GM21447 (cell line): ENCODE measurements at regions not wholly inside any gene's neighbourhood (a gene's known extent, or its start where the extent isn't known, plus 50 kb on each side); places are given as distances from the start of the nearest gene placed in this dataset.

Experiments used
- ATAC-seq: cut with Tn5 transposase; IDR thresholded peaks from one replicate; pipeline ENCODE4 v1.9.1; 2021; ENCODE audit not compliant: unreplicated experiment

DNA sequence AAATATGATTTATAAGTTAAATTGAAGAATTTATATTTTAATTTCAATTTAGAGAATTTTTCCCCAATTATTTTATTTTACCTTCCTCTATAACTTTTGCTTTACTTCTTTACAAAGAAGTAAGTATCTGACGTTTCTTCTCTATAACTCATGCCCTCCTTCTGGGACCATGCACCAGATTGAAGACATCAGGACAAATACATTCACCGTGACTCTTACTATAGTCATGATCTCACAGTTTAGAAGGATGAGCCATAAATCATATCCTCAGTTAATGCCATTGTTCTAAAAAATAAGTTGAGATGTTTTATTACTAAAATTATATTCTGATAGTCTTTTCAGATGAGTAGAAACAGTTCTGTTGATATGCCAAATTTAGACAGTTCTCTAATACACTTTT lies 279.3 kb downstream of the TMX3 start:
- no peak for ATAC-seq

DNA sequence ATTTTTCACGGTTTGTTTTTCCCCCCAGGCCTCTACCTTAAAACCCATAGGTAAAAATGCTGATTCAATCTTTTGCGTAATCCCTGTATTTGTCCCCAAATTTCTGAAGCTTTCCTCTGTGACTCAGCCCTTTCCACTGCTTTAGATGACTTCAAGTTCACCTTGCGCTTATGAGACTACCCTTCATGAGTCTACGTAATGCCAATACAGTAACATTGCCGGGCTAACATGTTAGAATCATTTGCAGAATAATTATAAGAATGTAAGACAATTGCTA lies 283.0 kb downstream of the TMX3 start:
- ATAC-seq: no peak

DNA sequence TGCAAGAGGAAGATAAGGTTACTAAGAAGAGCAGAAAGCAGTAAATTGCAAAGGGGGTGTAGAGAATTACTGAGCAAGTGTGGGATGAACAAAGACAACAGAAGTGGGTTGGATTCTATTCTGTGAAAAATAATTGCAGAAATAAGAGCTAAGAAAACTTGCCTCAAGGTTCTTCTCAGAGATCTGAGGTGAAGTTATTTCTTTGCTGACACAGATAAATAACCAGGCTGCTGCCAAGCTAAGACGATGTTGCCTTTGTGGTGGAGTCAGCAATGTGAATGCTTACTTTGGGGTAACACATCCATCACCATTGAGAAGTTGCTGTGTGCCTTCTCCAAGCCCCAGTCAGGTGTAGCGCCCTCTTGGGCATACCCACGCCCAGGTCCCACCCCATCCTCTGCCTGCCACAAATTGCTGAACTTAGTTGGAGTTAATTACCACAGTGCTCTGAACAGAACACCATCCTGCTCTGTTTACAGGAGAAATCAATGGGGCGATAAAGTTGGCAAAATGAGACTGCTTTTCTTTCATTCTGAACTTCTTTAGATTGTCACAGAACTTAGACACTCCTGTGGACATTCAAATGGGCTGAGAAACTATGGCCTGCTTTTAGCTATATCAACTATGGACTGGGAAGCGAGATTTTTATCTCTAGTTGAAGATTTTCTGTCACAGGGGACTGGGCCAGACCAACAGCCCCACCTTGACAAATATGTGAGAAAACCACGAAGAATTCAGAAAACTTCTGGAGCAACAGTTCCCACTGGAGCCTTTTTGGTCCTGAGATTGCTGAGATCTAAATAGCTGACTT lies 283.6 kb downstream of the TMX3 start:
- no peak for ATAC-seq

DNA sequence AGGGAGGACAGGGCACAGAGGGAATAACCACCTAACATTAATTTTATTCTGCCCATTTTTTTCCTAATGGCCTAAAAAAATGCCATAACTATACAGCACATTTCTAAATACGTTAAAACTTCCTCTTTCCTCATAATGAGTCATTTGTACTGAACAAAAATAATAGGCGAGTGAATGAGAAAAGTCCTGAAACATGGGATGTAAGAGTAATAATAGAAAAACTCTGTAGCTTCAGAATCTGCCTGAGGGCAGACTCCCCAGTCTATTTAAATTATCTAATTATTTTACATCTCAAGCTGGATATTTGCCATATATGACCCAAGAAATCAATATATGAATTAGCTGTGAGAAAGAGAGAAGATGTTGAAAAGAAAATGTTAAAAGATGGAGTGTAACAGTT lies 285.1 kb downstream of the TMX3 start:
- ATAC-seq: no peak

DNA sequence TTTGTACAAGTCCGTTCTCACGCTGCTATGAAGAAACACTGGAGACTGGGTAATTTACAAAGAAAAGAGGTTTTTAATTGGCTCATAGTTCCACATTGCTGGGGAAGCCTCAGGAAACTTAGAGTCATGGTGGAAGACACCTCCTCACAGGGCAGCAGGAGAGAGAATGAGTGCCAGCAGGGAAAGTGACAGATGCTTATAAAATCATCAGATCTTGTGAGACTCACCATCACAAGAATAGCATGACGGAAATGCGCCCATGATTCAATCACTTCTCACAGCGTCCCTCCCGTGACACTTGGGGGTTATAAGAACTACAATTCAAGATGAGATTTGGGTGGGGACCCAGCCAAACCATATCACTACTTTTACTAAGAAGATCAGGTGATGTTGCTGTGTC lies 285.8 kb downstream of the TMX3 start:
- no peak for ATAC-seq

DNA sequence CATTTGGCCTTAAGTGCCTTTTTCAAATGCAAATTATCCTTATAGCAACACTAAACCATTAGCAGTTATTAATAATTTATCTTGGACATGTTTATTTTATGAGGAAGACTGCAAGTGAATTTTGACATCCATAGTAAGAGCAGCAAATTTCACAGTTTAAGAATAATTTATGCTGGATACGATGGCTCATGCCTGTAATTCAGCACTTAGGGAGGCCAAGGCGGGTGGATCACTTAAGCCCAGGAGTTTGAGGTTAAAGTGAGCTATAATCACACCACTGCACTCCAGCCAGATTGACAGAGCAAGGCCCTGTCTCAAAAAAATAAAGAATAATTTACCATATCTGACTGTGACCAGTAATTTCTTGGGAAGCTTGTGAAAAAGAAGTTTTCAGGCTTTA lies 286.2 kb downstream of the TMX3 start:
- no peak for ATAC-seq

DNA sequence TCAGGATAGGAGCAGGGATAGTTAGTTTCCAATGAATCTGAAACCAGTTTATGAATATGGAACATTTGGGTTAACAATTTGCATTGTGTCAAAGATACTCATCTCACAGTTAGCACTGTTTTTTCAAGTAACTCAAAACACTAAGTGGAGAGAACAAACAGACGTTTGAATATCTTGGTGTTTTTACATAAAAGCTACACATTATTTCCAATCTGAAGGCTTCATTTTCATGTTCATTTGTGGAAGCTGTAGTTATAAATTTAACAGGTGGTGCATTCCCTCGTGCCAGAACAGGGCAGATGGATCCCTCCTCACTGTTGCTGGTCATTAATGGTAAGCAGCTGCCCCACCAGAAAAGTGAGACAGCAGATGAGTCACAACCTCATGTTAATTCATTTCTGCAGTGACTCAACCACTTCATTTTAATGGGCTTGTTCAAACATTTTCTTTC lies 286.9 kb downstream of the TMX3 start:
- no peak for ATAC-seq

DNA sequence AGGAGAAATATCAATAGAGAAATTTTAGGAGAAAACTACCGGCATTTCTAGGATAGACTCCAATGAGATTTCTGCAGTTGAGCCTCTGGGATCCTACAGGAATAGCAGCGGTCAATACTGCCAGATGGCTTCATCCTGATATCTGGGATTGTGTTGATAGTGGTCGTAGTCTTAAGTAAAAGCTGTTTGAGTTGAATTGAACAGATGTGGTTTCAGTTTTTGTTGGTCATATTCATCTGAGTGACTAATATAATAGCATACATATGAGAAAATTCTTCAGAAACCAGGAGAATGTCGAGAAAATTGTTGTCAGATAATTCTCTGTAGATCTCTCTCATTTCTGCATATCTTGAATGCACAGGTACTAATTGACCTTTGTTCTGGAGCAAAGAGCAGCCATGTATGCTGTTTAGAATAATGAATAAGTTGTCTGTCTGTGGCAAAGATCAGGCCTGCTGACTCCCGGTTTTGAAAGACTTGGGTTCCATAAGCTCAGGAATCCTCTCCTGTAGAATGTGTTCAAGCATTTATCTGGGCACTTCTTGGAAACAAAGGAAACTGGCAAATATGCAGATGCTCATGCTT lies 288.1 kb downstream of the TMX3 start:
- ATAC-seq: no peak

DNA sequence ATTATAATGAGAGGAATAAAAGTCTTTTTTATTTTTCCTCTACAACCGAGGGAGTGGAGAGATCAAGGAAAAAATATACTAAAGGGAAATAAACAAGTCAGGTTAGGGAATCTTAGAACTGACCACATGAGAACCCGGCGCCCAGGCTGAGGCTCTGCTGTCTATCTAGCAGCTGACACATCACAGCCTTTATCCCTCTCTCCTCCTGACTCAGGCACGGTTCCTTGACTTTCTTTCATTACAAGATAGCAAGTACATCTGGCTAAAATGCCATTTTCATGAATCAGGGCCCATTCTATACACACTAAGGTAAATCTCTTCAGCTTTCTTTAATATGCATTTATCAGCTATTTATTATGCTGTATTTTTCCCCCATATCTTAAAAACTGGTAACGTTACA lies 296.0 kb downstream of the TMX3 start:
- ATAC-seq: no peak

DNA sequence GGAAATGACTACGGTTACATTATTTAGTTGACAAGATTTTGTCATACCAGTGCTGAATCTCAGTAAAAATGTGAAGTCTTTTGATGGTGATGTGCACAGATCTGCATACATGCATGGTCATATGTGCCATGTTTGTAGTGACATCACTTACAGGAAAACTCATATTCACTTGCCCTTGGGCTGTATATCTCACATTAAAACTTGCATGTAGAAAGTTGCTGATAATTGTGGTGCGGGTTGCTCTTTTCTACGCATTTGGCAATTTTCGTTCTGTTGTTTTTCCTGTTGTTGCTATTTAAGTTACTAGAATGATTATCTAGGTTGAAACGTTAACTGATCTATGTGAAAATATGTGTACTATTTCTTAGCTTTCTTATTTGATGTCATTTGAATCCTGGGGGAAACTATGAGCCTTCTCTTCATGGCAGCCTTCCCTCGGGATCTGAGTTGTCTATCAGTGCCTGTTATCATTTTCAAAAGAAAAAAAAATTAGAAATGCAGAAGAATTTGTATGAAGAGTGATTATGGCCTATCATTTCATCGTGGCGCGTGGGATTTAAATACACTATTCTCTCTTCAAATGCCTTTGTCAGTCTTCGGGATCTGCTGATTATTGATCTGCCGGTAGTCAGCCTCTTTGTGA lies 296.6 kb downstream of the TMX3 start:
- no peak for ATAC-seq

DNA sequence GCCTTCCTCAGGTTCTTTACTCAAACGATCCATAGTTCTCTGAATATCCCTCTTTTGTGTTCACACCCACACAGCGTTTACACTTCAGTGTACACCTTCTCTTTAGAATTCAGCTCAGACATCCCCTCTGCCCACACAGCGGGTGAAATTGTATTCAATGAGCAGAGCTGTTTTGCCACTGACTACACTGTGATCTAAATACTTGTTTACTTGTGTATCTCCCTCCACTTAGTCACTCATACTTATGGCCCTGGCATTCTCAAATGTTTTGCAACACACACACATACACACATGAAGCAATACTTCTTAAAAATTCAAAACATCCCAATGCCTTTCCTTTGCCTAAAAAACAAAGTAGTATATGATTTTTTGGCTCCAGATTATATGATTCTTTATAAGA lies 297.1 kb downstream of the TMX3 start:
- ATAC-seq: no peak

DNA sequence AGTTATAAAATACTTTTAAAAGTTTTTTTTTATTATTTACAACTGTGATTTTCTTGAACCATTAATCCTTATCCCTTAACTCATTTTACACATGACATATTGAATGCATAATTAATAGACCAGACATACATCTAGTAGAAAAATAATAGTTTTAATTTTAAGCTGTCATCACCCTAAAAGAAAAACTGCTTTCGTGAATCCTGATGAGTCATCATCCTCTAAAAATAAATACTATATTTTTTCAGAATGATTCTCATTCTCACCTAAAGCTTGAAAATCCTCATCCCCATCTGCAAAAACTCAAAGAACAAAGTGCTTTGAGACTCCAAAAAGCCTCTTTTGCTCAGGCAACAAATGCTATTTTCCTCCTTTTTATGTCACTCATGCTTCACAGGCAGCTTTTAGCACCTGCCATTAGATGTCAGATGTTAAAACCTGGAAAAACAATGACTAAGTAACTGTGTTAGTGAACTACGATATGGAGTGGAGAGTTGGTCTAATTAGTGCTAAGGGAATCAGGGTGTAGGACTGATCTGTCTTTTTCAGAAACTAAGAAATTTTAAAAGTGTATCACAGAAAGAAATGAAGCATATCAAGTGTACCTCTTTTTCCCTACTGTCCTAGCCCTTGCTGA lies 297.6 kb downstream of the TMX3 start:
- no peak for ATAC-seq

DNA sequence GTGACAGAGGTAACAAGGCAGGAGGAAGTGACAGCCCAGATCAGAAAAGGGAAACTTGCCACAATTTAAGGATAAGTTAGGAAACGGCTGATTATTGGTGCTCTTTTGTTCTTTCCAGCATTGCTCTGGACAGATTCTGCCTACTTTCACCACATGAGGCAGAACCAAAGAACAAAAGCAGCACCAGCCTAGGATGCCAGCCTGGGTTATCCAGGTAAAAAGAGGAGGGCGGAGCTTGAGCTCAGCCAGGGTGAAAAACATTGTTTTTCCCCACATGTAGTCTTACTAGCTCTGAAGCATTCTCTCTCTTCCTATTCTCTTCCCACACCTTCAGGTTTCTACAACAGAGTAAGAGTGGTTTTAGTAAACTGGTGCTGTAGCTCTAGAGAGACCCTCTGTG lies 300.5 kb downstream of the TMX3 start:
- no peak for ATAC-seq

DNA sequence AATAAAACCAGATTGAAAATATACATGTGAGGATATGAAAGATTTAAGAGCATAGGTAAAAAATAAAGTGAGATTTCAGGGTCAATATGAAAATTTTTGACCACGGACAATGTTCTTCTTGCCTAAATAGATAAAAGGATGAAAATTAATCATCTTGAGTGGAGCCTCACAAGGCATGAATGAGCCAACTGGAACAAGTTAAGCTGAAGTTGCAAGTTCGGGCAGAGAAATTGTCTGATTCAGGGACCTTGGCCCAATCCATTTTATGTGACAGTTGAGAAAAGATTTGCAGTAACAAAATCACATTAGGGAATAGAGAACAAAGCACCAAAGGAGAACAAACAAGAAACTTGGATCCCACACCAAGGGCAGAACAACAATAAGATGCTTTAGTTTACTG lies 305.3 kb downstream of the TMX3 start:
- no peak for ATAC-seq

DNA sequence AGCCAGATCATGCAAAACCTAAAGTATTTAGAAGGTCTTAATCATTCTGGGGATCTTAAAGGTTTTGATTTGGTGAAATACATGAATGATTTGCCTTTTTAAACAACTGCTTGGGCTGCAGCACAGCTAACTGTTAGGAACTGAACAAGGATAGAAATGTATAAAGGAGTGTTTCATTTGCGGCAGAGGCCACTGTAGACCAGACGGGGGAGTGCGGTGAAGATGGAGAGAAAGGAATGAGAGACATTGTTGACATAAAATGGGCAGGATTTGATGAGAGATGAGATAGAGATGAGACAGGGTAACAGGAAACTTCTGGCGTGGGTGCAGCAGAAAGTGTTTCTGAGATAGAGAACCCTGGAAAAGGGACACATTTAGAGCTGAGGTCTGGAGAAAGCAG lies 308.1 kb downstream of the TMX3 start:
- ATAC-seq: no peak

DNA sequence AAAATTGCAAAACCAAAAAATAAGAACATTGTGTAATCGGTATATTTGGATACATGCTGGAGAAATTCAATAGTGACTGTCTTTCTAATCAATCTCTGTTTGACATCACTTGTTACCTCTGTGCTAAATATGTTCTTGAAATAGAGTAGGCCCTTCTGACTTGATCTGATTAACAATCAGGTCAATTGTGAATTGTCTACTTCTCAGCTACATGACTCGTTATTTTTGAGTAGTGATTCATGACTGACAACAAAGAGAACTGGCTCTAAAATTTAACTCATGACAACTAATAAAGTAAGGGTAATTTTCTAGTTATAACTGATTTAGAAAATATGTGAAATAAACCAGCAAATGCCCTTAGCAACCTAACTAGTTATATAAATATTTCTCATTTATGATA lies 312.1 kb downstream of the TMX3 start:
- no peak for ATAC-seq

DNA sequence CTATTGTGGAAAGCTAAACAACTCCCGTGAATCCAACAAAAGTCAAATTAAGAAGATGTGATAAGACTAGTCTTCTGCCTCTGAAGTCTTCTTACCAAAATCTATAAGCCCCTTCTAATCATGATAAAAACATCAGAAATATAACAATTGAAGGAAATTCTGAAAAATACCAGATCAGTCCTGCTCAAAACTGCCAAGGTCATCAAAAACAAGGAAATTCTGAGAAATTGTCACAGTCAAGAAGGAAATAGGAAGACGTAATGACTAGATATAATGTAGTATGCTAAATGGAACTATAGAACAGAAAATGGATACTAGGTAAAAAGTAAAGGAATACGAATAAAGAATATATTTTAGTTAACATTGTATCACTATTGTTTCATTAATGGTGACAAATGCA lies 314.0 kb downstream of the TMX3 start:
- ATAC-seq: no peak

DNA sequence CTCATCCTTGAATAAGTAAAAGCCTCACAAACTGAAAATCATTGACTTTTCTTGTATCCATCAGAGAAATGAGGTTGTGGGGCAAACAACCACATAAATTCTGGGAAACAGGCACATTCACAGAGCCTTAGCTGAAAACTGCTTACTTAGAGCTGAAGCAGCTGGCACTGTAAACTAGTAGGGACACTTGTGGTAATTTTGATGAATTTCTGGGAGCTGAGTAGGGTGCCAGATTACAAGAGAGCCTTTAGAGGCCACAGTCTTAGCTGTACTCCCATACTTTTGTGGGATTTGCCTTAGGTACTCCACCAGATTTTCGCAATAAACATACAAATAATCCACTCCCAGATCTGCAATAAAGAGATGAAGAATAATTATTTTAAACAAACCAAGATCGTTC lies 315.2 kb downstream of the TMX3 start:
- no peak for ATAC-seq

DNA sequence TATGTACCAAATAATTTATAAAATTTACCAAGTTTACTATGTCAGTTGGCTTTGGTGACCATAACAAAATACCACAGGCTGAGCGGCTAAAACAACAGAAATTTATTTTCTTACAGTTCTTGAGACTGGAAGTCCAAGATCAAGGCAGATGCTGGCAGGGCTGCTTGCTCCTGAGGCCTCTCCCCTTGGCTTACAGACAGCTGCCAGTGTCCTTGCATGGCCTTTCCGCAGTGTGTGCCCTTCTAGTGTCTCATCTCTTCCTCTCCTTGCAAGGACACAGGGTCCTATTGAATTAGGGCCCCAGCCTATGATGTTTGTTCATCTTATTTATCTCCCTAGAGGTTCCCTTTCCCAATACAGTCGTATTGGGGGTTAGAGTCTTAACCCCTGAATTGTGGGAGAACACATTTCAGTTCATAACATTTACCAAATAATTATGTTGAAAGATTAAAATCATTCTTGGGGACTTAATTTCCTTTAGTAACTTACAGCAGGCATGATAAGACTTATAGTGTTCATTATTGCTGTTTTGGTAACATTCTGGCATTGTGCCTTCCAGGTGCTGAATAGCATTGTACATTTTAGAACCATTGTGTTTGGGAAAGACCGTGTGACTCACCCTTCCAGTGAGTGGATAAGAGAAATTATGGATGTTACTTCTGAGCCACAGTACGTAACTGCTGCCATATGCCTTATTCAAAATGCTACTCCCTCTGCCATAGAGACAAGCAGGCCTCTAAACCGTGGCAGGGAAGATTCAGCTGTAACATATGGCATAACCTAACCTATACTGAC lies 317.5 kb downstream of the TMX3 start:
- ATAC-seq: no peak

DNA sequence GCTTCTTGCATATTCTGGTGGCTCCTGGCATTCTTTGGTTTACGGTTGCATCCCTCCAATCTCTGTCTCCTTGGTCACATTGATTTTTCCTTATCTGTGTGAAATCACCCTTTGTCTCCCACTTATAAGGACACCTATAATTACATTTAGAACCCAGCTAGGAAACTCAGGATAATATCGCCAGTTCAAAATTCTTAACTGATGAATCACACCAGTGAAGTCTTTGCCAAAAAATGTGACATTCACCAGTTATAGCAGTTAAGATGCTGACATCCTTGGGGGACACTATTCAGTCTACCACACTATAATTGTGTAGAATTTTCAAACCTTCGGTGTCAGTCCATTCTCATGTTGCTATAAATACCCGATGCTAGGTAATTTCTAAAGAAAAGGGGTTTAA lies 320.2 kb downstream of the TMX3 start:
- ATAC-seq: no peak

DNA sequence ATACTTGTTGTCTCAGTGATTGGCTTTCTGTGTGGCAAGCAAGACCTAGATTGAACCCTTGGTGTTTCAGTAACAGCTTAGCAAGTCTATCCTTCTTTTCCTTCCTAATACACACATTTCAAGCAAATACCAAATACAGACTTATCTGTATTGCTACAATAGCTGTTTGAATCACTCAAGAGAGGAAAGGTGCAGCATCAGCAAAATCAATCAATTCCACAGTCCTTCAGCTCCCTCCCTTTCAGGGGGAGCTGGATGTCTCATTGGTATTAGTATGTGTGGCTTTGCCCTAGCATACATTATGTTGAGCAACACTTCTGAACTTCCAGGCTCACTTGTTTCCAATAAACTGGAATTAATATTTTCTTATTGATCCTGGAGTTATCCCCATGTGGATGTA lies 323.1 kb downstream of the TMX3 start:
- ATAC-seq: no peak
